ENCODE measurements at regions not wholly inside any gene's neighbourhood (a gene's known extent, or its start where the extent isn't known, plus 50 kb on each side); places are given as distances from the start of the nearest gene placed in this dataset.

DNA sequence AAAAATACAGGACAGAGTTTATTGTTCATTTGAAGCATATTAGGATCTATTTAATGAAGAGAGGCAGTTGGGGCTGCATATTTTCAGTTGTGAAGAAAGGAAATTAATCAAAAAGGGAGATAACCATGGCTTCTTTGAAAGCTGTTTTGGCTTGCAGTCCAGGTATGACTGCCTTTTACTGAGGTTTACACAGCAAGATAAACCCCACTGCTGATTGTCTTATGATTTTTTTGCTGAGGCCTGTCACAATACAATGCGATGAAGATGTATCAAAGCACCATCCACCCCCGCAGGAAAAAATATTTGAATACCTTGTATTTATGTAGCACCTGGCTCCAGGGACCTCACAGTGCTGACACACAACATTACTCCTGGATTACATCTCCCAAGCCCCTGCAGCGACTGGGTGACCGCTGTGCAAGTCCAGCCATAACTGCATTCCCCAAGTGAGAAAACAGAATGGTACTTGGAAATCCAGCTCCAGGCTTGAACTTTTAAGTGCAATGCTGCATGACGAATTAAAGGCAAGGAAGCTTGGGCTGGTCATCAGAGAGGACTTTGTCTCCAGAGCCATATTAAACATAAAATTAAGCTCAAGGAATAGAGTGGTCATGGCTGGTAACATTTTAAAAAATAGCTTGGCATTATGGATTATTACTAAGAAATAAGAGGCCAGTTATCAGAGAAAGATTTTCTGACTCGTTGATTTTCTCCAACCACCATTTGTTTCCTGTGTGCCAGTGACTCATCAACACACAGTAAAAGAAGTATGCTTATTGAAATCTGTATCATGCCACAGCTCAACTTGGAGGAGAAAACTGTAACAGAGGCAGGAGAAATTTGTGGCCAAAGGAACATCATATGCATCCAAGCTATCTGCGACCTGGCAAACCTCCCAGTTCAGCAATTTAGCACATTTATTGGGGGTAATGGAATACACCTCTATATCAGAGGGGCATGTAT lies 374.2 kb downstream of the MAN2A1 start:
- Histone ChIP-seq H3K36me3 (ENCODE audit: low read depth) (no peaks in the 10 kb centered on the region), H3K27me3 (ENCODE audit: insufficient read depth, poor library complexity, severe bottlenecking) (no peaks in the 10 kb centered on the region), H3K27ac (ENCODE audit: poor library complexity, severe bottlenecking) (no peak overlapping the region), H3K4me3 (ENCODE audit: severe bottlenecking) (no peak overlapping the region), H3K9me3 (ENCODE audit: severe bottlenecking) (no peaks in the 10 kb centered on the region), H3K4me1 (ENCODE audit: insufficient read depth, poor library complexity, severe bottlenecking) (peaks cover 3% of the 10 kb centered on the region)
- TF ChIP-seq, protein P1, sequence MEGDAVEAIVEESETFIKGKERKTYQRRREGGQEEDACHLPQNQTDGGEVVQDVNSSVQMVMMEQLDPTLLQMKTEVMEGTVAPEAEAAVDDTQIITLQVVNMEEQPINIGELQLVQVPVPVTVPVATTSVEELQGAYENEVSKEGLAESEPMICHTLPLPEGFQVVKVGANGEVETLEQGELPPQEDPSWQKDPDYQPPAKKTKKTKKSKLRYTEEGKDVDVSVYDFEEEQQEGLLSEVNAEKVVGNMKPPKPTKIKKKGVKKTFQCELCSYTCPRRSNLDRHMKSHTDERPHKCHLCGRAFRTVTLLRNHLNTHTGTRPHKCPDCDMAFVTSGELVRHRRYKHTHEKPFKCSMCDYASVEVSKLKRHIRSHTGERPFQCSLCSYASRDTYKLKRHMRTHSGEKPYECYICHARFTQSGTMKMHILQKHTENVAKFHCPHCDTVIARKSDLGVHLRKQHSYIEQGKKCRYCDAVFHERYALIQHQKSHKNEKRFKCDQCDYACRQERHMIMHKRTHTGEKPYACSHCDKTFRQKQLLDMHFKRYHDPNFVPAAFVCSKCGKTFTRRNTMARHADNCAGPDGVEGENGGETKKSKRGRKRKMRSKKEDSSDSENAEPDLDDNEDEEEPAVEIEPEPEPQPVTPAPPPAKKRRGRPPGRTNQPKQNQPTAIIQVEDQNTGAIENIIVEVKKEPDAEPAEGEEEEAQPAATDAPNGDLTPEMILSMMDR (IDR thresholded peaks at IDR 0.05; ENCODE audit: poor library complexity, severe bottlenecking): no peak
- ATAC-seq (ENCODE audit: low read depth) (peak; percentile 55; the same call in 2 of the 3 replicates), DNase-seq (ENCODE audit: low spot score) (no peak)

DNA sequence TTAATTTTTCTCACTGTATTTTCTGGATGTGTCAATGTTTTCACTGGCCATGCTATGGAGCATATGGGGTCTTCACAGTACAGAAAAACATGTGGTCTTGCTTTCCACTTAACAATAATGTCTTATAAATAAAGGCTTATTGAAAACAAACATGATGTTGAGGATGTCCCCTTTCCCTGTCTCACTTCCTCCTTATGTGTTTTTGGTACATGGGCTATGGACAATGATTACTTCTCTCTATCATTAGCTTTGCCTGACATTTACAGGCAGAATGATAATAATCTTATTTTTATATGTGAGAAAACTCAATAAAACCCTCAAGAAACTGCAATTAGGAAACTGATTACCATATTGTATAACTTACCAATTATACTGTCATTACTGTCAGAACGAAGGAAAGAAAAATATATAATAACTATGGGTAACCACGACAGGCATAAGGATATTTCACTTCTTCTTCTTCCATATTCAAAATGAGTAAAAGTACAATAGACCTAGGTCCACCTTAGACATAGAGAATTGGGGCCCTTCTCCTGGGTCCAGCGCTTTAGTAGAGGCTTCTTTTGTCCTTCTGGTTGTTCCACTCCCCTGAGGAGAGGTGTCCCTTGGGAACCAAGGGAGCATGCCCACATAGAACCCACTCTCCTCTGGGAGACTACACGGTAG lies 375.0 kb downstream of the MAN2A1 start:
- Histone ChIP-seq H3K4me1 (ENCODE audit: insufficient read depth, poor library complexity, severe bottlenecking) (peaks cover 3% of the 10 kb centered on the region), H3K4me3 (ENCODE audit: severe bottlenecking) (no peak overlapping the region), H3K27ac (ENCODE audit: poor library complexity, severe bottlenecking) (no peak overlapping the region), H3K9me3 (ENCODE audit: severe bottlenecking) (no peaks in the 10 kb centered on the region), H3K27me3 (ENCODE audit: insufficient read depth, poor library complexity, severe bottlenecking) (no peaks in the 10 kb centered on the region), H3K36me3 (ENCODE audit: low read depth) (no peaks in the 10 kb centered on the region)
- DNase-seq (ENCODE audit: low spot score) (no peak), ATAC-seq (ENCODE audit: low read depth) (no peak)
- TF ChIP-seq, protein P1 (IDR thresholded peaks at IDR 0.05; ENCODE audit: poor library complexity, severe bottlenecking): no peak

DNA sequence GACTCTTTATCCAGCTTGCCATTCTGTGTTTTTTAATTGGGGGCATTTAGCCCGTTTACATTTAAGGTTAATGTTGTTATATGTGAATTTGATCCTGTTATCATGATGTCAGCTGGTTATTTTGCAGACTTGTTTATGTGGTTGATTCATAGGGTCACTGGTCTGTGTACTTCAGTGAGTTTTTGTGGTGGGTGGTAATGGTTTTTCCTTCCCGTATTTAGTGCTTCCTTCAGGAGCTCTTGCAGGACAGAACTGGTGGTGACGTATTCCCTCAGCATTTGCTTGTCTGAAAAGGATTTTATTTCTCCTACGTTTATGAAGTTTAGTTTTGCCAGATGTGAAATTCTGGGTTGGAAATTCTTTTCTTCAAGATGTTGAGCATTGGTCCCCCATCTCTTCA lies 381.1 kb downstream of the MAN2A1 start:
- DNase-seq (ENCODE audit: low spot score): no peak
- ATAC-seq (ENCODE audit: low read depth): no peak

DNA sequence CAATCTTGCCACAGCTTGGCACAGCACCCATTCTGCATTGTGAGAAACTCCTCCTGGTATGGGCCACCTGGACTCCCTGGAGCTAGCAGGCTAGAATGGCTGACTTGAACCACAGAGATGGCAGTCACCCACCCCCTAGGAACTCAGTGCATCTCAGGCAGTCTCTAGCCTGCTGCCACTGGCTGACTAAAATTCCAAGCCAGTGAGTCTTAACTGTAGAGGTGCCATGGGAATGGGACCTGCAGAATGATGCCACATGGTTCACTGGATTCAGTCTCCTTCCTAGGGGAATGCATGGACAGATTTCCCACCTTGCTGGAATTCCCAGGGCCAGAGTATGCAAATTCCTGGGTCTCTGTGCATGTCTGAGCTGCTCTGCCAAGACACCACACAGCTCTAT lies 382.9 kb downstream of the MAN2A1 start:
- Histone ChIP-seq H3K27ac (ENCODE audit: poor library complexity, severe bottlenecking) (no peak overlapping the region), H3K36me3 (ENCODE audit: low read depth) (no peaks in the 10 kb centered on the region), H3K4me3 (ENCODE audit: severe bottlenecking) (no peak overlapping the region), H3K9me3 (ENCODE audit: severe bottlenecking) (no peaks in the 10 kb centered on the region), H3K27me3 (ENCODE audit: insufficient read depth, poor library complexity, severe bottlenecking) (no peaks in the 10 kb centered on the region), H3K4me1 (ENCODE audit: insufficient read depth, poor library complexity, severe bottlenecking) (no peaks in the 10 kb centered on the region)
- TF ChIP-seq, protein P1 (IDR thresholded peaks at IDR 0.05; ENCODE audit: poor library complexity, severe bottlenecking): no peak
- no peak for ATAC-seq (ENCODE audit: low read depth)
- no peak for DNase-seq (ENCODE audit: low spot score)

More for the DNA sequence above, 381.1 kb downstream of the MAN2A1 start:
- H3K4me1 ChIP-seq (ENCODE audit: insufficient read depth, poor library complexity, severe bottlenecking): no peaks in the 10 kb centered on the region
- no peaks in the 10 kb centered on the region for H3K36me3 ChIP-seq (ENCODE audit: low read depth)
- H3K9me3 ChIP-seq (ENCODE audit: severe bottlenecking): no peaks in the 10 kb centered on the region
- no peak overlapping the region for H3K4me3 ChIP-seq (ENCODE audit: severe bottlenecking)
- no peak overlapping the region for H3K27ac ChIP-seq (ENCODE audit: poor library complexity, severe bottlenecking)
- no peaks in the 10 kb centered on the region for H3K27me3 ChIP-seq (ENCODE audit: insufficient read depth, poor library complexity, severe bottlenecking)
- TF ChIP-seq, protein P1 (IDR thresholded peaks at IDR 0.05; ENCODE audit: poor library complexity, severe bottlenecking): no peak

Measured in RWPE2 (cell line).